GM23338 (cell line): ENCODE measurements at regions not wholly inside any gene's neighbourhood (a gene's known extent, or its start where the extent isn't known, plus 50 kb on each side); places are given as distances from the start of the nearest gene placed in this dataset.

Experiments used
- ATAC-seq: fragments of 200-7000 bp; cut with Tn5 transposase; 3 replicates; pipeline ENCODE4 v1.9.1; 2020
- DNase-seq: peaks from one replicate; pipeline ENCODE4 v3.0.0-alpha.2; 2015; ENCODE audit warnings: low spot score
- H2AFZ ChIP-seq: fragments of 200-600 bp; sonication (generic); 2 replicates; pipeline ENCODE4 v1.8.0; 2016; ENCODE audit warnings: antibody characterized with exemption, mild to moderate bottlenecking, moderate library complexity
- H3F3A ChIP-seq: fragments of 200-600 bp; sonication (generic); replicated peaks from 2 replicates; pipeline ENCODE4 v1.8.0; 2017; ENCODE audit warnings: antibody characterized with exemption, mixed run types, low read depth
- H3K27ac ChIP-seq: fragments of 200-600 bp; sonication (generic); 2 replicates; pipeline ENCODE4 v1.6.1; 2016; ENCODE audit warnings: low read depth
- H3K27me3 ChIP-seq: fragments of 200-600 bp; sonication (generic); 2 replicates; pipeline ENCODE4 v1.8.0; 2016; ENCODE audit warnings: mild to moderate bottlenecking, mixed run types, moderate library complexity; ENCODE audit not compliant: insufficient read depth
- H3K36me3 ChIP-seq: fragments of 200-600 bp; sonication (generic); 2 replicates; pipeline ENCODE4 v1.8.0; 2016; ENCODE audit warnings: mild to moderate bottlenecking; ENCODE audit not compliant: insufficient read depth
- H3K4me1 ChIP-seq: fragments of 200-600 bp; sonication (generic); 2 replicates; pipeline ENCODE4 v1.8.0; 2016; ENCODE audit warnings: mild to moderate bottlenecking, moderate library complexity; ENCODE audit not compliant: insufficient read depth
- H3K4me2 ChIP-seq: fragments of 200-600 bp; sonication (generic); 2 replicates; pipeline ENCODE4 v1.7.1; 2017; ENCODE audit warnings: mixed run types
- H3K4me3 ChIP-seq: fragments of 200-600 bp; sonication (generic); 2 replicates; pipeline ENCODE4 v1.6.1; 2016; ENCODE audit warnings: mixed run types
- H3K79me2 ChIP-seq: fragments of 200-600 bp; sonication (generic); replicated peaks from 2 replicates; pipeline ENCODE4 v1.8.0; 2017; ENCODE audit warnings: mild to moderate bottlenecking; ENCODE audit not compliant: insufficient read depth
- H3K9me2 ChIP-seq: fragments of 200-600 bp; sonication (generic); 2 replicates; pipeline ENCODE4 v1.8.0; 2017; ENCODE audit not compliant: insufficient read depth
- H4K20me1 ChIP-seq: fragments of 200-600 bp; sonication (generic); replicated peaks from 2 replicates; pipeline ENCODE4 v1.8.0; 2017; ENCODE audit warnings: mild to moderate bottlenecking; ENCODE audit not compliant: insufficient read depth
- H3K27ac Mint-ChIP-seq: 2 replicates; pipeline ENCODE4 v1.8.0; 2020; ENCODE audit warnings: inconsistent platforms, mild to moderate bottlenecking, moderate library complexity, mixed read lengths
- H3K27me3 Mint-ChIP-seq: 3 replicates; pipeline ENCODE4 v1.8.0; 2022; ENCODE audit warnings: low read depth, mild to moderate bottlenecking, moderate library complexity, mixed read lengths, inconsistent platforms; ENCODE audit not compliant: insufficient read depth, poor library complexity
- H3K36me3 Mint-ChIP-seq: 3 replicates; pipeline ENCODE4 v1.8.0; 2021; ENCODE audit warnings: low read depth, mild to moderate bottlenecking, inconsistent platforms, moderate library complexity, mixed read lengths
- H3K4me1 Mint-ChIP-seq: 3 replicates; pipeline ENCODE4 v1.8.0; 2020; ENCODE audit warnings: mild to moderate bottlenecking, inconsistent platforms, mixed read lengths
- H3K4me3 Mint-ChIP-seq: 3 replicates; pipeline ENCODE4 v1.8.0; 2021; ENCODE audit warnings: moderate library complexity, mild to moderate bottlenecking, inconsistent platforms, mixed read lengths
- H3K9me3 Mint-ChIP-seq: 3 replicates; pipeline ENCODE4 v1.8.0; 2020; ENCODE audit warnings: moderate library complexity, mild to moderate bottlenecking, inconsistent platforms, mixed read lengths
- CREB1 ChIP-seq: fragments of 250-450 bp; sonication (Bioruptor Pico); IDR thresholded peaks from 2 replicates; pipeline ENCODE4 v1.5.0; 2020; ENCODE audit warnings: low read depth, mild to moderate bottlenecking, moderate library complexity
- ETS1 ChIP-seq: IDR thresholded peaks from 2 replicates; pipeline ENCODE4 v1.6.1; 2016; ENCODE audit warnings: antibody characterized with exemption
- EZH2 ChIP-seq: fragments of 200-600 bp; sonication (generic); IDR thresholded peaks from one replicate; pipeline ENCODE4 v1.8.0; 2017; ENCODE audit warnings: antibody characterized with exemption, mild to moderate bottlenecking, low read depth; ENCODE audit not compliant: unreplicated experiment
- EZH2phosphoT487 ChIP-seq: fragments of 200-600 bp; sonication (generic); IDR thresholded peaks from one replicate; pipeline ENCODE4 v1.8.1; 2018; ENCODE audit warnings: antibody characterized with exemption; ENCODE audit not compliant: unreplicated experiment
- JUNB ChIP-seq: IDR thresholded peaks from one replicate; pipeline ENCODE4 v1.6.1; 2016; ENCODE audit warnings: antibody characterized with exemption; ENCODE audit not compliant: unreplicated experiment
- NANOG ChIP-seq: IDR thresholded peaks from 2 replicates; pipeline ENCODE4 v1.6.1; 2016; ENCODE audit warnings: antibody characterized with exemption, borderline replicate concordance
- POLR2AphosphoS5 ChIP-seq: IDR thresholded peaks from 2 replicates; pipeline ENCODE4 v1.6.1; 2016; ENCODE audit warnings: antibody characterized with exemption, low read depth
- STAT1 ChIP-seq: IDR thresholded peaks from one replicate; pipeline ENCODE4 v1.6.1; 2016; ENCODE audit warnings: antibody characterized with exemption; ENCODE audit not compliant: unreplicated experiment
- ZNF114 ChIP-seq: fragments of 250-450 bp; sonication (Bioruptor Pico); IDR thresholded peaks from 2 replicates; pipeline ENCODE4 v1.5.0; 2020; ENCODE audit warnings: mild to moderate bottlenecking, moderate library complexity
- ZNF331 ChIP-seq: fragments of 250-450 bp; sonication (Bioruptor Pico); IDR thresholded peaks from 2 replicates; pipeline ENCODE4 v1.5.0; 2020; ENCODE audit warnings: low read depth, mild to moderate bottlenecking, moderate library complexity
- TF ChIP-seq, protein P1 (sequence below), 2 experiments: fragments of 200-600 bp in 1 of 2; sonication (generic) in 1 of 2; conservative IDR thresholded peaks; 2 replicates each; pipeline versions ENCODE4 v1.5.1 to v1.6.1; 2016 to 2017; ENCODE audit warnings: antibody characterized with exemption in 2 of 2, low read depth in 2 of 2, mild to moderate bottlenecking in 2 of 2, moderate library complexity in 1 of 2
- TF ChIP-seq, protein P2 (sequence below): IDR thresholded peaks from one replicate; pipeline ENCODE4 v1.6.1; 2018; ENCODE audit warnings: antibody characterized with exemption; ENCODE audit not compliant: unreplicated experiment
- TF ChIP-seq, protein P3 (sequence below): fragments of 250-450 bp; sonication (Bioruptor Pico); IDR thresholded peaks from 2 replicates; pipeline ENCODE4 v1.5.0; 2020; ENCODE audit warnings: mild to moderate bottlenecking, moderate library complexity

DNA sequence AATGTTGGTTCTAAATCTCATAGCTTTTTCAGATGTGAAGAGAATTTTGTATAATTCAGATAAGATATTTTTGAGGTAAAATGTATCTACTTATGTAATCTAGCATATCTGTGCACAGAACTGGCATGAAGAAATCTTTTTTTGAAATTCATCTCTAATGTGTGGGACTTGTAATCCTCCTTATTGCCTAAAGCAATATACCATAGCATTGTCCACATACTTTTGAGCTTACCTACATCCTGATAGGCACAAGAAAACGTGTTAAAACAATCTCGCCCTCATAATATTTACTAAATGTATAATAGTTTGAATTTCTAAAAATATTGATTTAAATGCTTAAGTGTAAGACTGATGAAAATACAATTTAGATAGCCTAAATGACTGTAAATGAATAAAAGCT, 1686.5 kb upstream of the ACO1 start:
- H3K36me3 ChIP-seq, result no peaks in the 10 kb centered on the region
- no peaks in the 10 kb centered on the region for H3K9me2 ChIP-seq
- no peak for TF ChIP-seq EZH2
- TF ChIP-seq ZNF331 (CRISPR knock-in tag), result no peak
- no peak for TF ChIP-seq NANOG
- no peak for TF ChIP-seq POLR2AphosphoS5
- TF ChIP-seq ETS1, result no peak
- TF ChIP-seq STAT1, result no peak
- TF ChIP-seq, protein P1, sequence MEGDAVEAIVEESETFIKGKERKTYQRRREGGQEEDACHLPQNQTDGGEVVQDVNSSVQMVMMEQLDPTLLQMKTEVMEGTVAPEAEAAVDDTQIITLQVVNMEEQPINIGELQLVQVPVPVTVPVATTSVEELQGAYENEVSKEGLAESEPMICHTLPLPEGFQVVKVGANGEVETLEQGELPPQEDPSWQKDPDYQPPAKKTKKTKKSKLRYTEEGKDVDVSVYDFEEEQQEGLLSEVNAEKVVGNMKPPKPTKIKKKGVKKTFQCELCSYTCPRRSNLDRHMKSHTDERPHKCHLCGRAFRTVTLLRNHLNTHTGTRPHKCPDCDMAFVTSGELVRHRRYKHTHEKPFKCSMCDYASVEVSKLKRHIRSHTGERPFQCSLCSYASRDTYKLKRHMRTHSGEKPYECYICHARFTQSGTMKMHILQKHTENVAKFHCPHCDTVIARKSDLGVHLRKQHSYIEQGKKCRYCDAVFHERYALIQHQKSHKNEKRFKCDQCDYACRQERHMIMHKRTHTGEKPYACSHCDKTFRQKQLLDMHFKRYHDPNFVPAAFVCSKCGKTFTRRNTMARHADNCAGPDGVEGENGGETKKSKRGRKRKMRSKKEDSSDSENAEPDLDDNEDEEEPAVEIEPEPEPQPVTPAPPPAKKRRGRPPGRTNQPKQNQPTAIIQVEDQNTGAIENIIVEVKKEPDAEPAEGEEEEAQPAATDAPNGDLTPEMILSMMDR (conservative IDR thresholded peaks at IDR 0.05; ENCODE audit: low read depth in 2 of 2), result no peak
- no peak for TF ChIP-seq EZH2phosphoT487
- TF ChIP-seq, protein P2, sequence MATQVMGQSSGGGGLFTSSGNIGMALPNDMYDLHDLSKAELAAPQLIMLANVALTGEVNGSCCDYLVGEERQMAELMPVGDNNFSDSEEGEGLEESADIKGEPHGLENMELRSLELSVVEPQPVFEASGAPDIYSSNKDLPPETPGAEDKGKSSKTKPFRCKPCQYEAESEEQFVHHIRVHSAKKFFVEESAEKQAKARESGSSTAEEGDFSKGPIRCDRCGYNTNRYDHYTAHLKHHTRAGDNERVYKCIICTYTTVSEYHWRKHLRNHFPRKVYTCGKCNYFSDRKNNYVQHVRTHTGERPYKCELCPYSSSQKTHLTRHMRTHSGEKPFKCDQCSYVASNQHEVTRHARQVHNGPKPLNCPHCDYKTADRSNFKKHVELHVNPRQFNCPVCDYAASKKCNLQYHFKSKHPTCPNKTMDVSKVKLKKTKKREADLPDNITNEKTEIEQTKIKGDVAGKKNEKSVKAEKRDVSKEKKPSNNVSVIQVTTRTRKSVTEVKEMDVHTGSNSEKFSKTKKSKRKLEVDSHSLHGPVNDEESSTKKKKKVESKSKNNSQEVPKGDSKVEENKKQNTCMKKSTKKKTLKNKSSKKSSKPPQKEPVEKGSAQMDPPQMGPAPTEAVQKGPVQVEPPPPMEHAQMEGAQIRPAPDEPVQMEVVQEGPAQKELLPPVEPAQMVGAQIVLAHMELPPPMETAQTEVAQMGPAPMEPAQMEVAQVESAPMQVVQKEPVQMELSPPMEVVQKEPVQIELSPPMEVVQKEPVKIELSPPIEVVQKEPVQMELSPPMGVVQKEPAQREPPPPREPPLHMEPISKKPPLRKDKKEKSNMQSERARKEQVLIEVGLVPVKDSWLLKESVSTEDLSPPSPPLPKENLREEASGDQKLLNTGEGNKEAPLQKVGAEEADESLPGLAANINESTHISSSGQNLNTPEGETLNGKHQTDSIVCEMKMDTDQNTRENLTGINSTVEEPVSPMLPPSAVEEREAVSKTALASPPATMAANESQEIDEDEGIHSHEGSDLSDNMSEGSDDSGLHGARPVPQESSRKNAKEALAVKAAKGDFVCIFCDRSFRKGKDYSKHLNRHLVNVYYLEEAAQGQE, result no peak
- no peak for TF ChIP-seq CREB1 (CRISPR knock-in tag)
- no peak for TF ChIP-seq JUNB
- no peak for TF ChIP-seq ZNF114 (CRISPR knock-in tag)
- TF ChIP-seq, protein P3, sequence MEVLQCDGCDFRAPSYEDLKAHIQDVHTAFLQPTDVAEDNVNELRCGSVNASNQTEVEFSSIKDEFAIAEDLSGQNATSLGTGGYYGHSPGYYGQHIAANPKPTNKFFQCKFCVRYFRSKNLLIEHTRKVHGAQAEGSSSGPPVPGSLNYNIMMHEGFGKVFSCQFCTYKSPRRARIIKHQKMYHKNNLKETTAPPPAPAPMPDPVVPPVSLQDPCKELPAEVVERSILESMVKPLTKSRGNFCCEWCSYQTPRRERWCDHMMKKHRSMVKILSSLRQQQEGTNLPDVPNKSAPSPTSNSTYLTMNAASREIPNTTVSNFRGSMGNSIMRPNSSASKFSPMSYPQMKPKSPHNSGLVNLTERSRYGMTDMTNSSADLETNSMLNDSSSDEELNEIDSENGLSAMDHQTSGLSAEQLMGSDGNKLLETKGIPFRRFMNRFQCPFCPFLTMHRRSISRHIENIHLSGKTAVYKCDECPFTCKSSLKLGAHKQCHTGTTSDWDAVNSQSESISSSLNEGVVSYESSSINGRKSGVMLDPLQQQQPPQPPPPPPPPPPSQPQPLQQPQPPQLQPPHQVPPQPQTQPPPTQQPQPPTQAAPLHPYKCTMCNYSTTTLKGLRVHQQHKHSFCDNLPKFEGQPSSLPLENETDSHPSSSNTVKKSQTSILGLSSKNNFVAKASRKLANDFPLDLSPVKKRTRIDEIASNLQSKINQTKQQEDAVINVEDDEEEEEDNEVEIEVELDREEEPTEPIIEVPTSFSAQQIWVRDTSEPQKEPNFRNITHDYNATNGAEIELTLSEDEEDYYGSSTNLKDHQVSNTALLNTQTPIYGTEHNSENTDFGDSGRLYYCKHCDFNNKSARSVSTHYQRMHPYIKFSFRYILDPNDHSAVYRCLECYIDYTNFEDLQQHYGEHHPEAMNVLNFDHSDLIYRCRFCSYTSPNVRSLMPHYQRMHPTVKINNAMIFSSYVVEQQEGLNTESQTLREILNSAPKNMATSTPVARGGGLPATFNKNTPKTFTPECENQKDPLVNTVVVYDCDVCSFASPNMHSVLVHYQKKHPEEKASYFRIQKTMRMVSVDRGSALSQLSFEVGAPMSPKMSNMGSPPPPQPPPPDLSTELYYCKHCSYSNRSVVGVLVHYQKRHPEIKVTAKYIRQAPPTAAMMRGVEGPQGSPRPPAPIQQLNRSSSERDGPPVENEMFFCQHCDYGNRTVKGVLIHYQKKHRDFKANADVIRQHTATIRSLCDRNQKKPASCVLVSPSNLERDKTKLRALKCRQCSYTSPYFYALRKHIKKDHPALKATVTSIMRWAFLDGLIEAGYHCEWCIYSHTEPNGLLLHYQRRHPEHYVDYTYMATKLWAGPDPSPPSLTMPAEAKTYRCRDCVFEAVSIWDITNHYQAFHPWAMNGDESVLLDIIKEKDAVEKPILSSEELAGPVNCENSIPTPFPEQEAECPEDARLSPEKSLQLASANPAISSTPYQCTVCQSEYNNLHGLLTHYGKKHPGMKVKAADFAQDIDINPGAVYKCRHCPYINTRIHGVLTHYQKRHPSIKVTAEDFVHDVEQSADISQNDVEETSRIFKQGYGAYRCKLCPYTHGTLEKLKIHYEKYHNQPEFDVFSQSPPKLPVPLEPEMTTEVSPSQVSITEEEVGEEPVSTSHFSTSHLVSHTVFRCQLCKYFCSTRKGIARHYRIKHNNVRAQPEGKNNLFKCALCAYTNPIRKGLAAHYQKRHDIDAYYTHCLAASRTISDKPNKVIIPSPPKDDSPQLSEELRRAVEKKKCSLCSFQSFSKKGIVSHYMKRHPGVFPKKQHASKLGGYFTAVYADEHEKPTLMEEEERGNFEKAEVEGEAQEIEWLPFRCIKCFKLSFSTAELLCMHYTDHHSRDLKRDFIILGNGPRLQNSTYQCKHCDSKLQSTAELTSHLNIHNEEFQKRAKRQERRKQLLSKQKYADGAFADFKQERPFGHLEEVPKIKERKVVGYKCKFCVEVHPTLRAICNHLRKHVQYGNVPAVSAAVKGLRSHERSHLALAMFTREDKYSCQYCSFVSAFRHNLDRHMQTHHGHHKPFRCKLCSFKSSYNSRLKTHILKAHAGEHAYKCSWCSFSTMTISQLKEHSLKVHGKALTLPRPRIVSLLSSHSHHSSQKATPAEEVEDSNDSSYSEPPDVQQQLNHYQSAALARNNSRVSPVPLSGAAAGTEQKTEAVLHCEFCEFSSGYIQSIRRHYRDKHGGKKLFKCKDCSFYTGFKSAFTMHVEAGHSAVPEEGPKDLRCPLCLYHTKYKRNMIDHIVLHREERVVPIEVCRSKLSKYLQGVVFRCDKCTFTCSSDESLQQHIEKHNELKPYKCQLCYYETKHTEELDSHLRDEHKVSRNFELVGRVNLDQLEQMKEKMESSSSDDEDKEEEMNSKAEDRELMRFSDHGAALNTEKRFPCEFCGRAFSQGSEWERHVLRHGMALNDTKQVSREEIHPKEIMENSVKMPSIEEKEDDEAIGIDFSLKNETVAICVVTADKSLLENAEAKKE (CRISPR knock-in tag), result no peak
- no peaks in the 10 kb centered on the region for H3F3A ChIP-seq
- Mint-ChIP-seq H3K4me3 (no peak overlapping the region), H3K4me1 (no peaks in the 10 kb centered on the region), H3K36me3 (no peaks in the 10 kb centered on the region), H3K9me3 (no peaks in the 10 kb centered on the region), H3K27ac (no peak overlapping the region), H3K27me3 (no peaks in the 10 kb centered on the region)
- DNase-seq (no peak), ATAC-seq (no peak)
- no peaks in the 10 kb centered on the region for H4K20me1 ChIP-seq
- no peak overlapping the region for H3K27ac ChIP-seq
- H3K79me2 ChIP-seq, result no peaks in the 10 kb centered on the region
- no peak overlapping the region for H2AFZ ChIP-seq
- H3K4me1 ChIP-seq, result no peaks in the 10 kb centered on the region; the same call in 1 of the 2 replicates
- no peaks in the 10 kb centered on the region for H3K27me3 ChIP-seq
- H3K4me3 ChIP-seq, result no peak overlapping the region
- no peak overlapping the region for H3K4me2 ChIP-seq
